ENCODE measurements at regions not wholly inside any gene's neighbourhood (a gene's known extent, or its start where the extent isn't known, plus 50 kb on each side); places are given as distances from the start of the nearest gene placed in this dataset.
"Not testable (repeated sequence)": the region's sequence is repeated elsewhere in the genome, so short reads cannot be mapped to it uniquely, and the experiment has no call there.

GRCh38 chr2:238510911-238511613 is 84.3 kb downstream of the ASB1 start:
- DNase-seq (ENCODE audit: low spot score): no peak
- H3K36me3 Mint-ChIP-seq (ENCODE audit: low read depth): peaks cover 3% of the 10 kb centered on the region
- H3K4me1 Mint-ChIP-seq (ENCODE audit: low read depth): no peaks in the 10 kb centered on the region
- H3K4me3 Mint-ChIP-seq (ENCODE audit: unreplicated experiment): no peak overlapping the region
- no peak for TF ChIP-seq CTCF (IDR thresholded peaks at IDR 0.05)
- H3K9me3 Mint-ChIP-seq (ENCODE audit: low read depth): peaks cover 8% of the 10 kb centered on the region
- peaks cover 5% of the 10 kb centered on the region for H3K27me3 Mint-ChIP-seq (ENCODE audit: low read depth)
- H3K27ac Mint-ChIP-seq (ENCODE audit: unreplicated experiment): no peak overlapping the region

- DNase-seq (ENCODE audit: low spot score): no peak
Measured at GRCh38 chr2:238511614-238511950, 84.9 kb downstream of the ASB1 start.

DNA sequence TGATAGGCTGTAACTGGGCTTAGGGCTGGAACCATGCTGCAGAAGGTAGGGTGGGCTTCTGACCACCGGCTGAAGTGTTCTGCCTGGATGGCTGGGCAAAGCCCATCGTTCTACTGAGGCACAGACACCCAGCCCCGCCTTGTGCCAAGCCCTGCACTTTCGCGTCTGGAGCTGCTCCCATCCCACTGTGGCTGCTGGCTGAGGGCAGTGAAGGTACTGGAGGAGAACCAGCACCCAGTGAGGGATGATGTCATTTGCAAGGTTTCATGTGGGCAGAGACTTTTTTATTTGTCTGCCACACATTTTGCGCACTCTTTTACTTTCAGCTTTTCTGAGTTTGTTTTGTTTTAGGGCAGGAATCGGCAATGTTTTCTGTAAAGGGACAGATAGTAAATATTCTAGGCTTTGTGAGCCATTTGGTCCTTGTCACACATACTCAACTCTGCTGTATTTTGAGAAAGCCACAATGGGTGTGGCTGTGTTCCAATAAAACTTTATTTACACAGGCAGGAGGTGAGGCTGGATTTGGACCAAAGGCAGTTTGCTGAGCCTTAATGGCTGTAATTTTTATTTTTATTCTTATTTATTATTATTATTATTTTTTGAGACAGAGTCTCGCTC is 85.6 kb downstream of the ASB1 start:
- peaks cover 9% of the 10 kb centered on the region for H3K36me3 Mint-ChIP-seq (ENCODE audit: low read depth)
- DNase-seq (ENCODE audit: low spot score): no peak
- TF ChIP-seq CTCF (IDR thresholded peaks at IDR 0.05): no peak
- H3K4me3 Mint-ChIP-seq (ENCODE audit: unreplicated experiment): no peak overlapping the region
- no peak overlapping the region for H3K27ac Mint-ChIP-seq (ENCODE audit: unreplicated experiment)
- peaks cover 17% of the 10 kb centered on the region for H3K9me3 Mint-ChIP-seq (ENCODE audit: low read depth)
- no peaks in the 10 kb centered on the region for H3K4me1 Mint-ChIP-seq (ENCODE audit: low read depth)
- peaks cover 5% of the 10 kb centered on the region for H3K27me3 Mint-ChIP-seq (ENCODE audit: low read depth)

More at GRCh38 chr2:238511614-238511950, 84.9 kb downstream of the ASB1 start:
- peaks cover 5% of the 10 kb centered on the region for H3K27me3 Mint-ChIP-seq (ENCODE audit: low read depth)
- TF ChIP-seq CTCF (IDR thresholded peaks at IDR 0.05): no peak
- peaks cover 13% of the 10 kb centered on the region for H3K9me3 Mint-ChIP-seq (ENCODE audit: low read depth)
- peaks cover 6% of the 10 kb centered on the region for H3K36me3 Mint-ChIP-seq (ENCODE audit: low read depth)
- H3K27ac Mint-ChIP-seq (ENCODE audit: unreplicated experiment): no peak overlapping the region
- no peak overlapping the region for H3K4me3 Mint-ChIP-seq (ENCODE audit: unreplicated experiment)
- H3K4me1 Mint-ChIP-seq (ENCODE audit: low read depth): no peaks in the 10 kb centered on the region

- Mint-ChIP-seq H3K27me3 (ENCODE audit: low read depth) (peaks cover 1% of the 10 kb centered on the region), H3K36me3 (ENCODE audit: low read depth) (peaks cover 13% of the 10 kb centered on the region), H3K4me3 (ENCODE audit: unreplicated experiment) (no peak overlapping the region), H3K4me1 (ENCODE audit: low read depth) (no peaks in the 10 kb centered on the region), H3K27ac (ENCODE audit: unreplicated experiment) (no peak overlapping the region), H3K9me3 (ENCODE audit: low read depth) (peaks cover 23% of the 10 kb centered on the region)
- TF ChIP-seq CTCF (IDR thresholded peaks at IDR 0.05): peak; percentile 74
- DNase-seq (ENCODE audit: low spot score): no peak
Measured at GRCh38 chr2:238513346-238513745, 86.6 kb downstream of the ASB1 start.

GRCh38 chr2:238514024-238514423 is 87.3 kb downstream of the ASB1 start:
- not testable (repeated sequence) for H3K4me3 Mint-ChIP-seq (ENCODE audit: unreplicated experiment); H3K27ac Mint-ChIP-seq (ENCODE audit: unreplicated experiment); H3K4me1 Mint-ChIP-seq (ENCODE audit: low read depth); H3K27me3 Mint-ChIP-seq (ENCODE audit: low read depth)
- peaks cover 15% of the 10 kb centered on the region for H3K36me3 Mint-ChIP-seq (ENCODE audit: low read depth)
- peak; percentile 44 for DNase-seq (ENCODE audit: low spot score)
- H3K9me3 Mint-ChIP-seq (ENCODE audit: low read depth): peaks cover 23% of the 10 kb centered on the region

DNA sequence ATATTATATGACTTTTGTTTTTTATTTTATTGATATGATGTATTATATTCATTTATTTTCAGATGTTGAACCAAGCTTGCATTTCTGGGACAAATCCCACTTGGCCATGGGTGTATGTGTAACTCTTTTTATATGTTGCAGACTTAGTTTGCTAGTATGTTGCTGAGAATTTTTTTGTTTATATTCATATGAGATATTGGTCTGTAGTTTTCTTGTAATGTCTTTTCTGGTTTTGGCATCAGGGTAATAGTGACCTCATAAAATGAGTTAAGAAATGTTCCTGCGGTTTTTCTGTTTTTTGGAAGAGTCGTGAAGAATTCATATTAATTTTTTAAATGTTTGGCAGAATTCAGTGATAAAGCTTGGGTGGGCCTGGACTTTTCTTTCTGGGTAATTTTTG is 88.7 kb downstream of the ASB1 start:
- TF ChIP-seq CTCF (IDR thresholded peaks at IDR 0.05): no peak
- Mint-ChIP-seq H3K27ac (ENCODE audit: unreplicated experiment) (no peak overlapping the region), H3K4me3 (ENCODE audit: unreplicated experiment) (no peak overlapping the region)

More for the DNA sequence above, 88.7 kb downstream of the ASB1 start:
- DNase-seq (ENCODE audit: low spot score): no peak
- Mint-ChIP-seq H3K36me3 (ENCODE audit: low read depth) (peaks cover 15% of the 10 kb centered on the region), H3K9me3 (ENCODE audit: low read depth) (peaks cover 23% of the 10 kb centered on the region), H3K4me1 (ENCODE audit: low read depth) (no peaks in the 10 kb centered on the region), H3K27me3 (ENCODE audit: low read depth) (peaks cover 1% of the 10 kb centered on the region)
